NCI-H2196 (cell line): ENCODE measurements at regions not wholly inside any gene's neighbourhood (a gene's known extent, or its start where the extent isn't known, plus 50 kb on each side); places are given as distances from the start of the nearest gene placed in this dataset.

Source experiments
- DNase-seq: peaks from one replicate; lab custom pipeline; 2025; ENCODE audit not compliant: unreplicated experiment; lab: John Stamatoyannopoulos, UW

- DNase-seq: peak; percentile 50
Observed at GRCh38 chr1:29849038-29849750, 612.9 kb downstream of the PTPRU start.

GRCh38 chr1:29845910-29846309 is 609.6 kb downstream of the PTPRU start:
- no peak for DNase-seq

- no peak for DNase-seq
Observed at GRCh38 chr1:29842130-29842529, 605.8 kb downstream of the PTPRU start.

GRCh38 chr1:29839726-29840125 is 603.4 kb downstream of the PTPRU start:
- no peak for DNase-seq

DNA sequence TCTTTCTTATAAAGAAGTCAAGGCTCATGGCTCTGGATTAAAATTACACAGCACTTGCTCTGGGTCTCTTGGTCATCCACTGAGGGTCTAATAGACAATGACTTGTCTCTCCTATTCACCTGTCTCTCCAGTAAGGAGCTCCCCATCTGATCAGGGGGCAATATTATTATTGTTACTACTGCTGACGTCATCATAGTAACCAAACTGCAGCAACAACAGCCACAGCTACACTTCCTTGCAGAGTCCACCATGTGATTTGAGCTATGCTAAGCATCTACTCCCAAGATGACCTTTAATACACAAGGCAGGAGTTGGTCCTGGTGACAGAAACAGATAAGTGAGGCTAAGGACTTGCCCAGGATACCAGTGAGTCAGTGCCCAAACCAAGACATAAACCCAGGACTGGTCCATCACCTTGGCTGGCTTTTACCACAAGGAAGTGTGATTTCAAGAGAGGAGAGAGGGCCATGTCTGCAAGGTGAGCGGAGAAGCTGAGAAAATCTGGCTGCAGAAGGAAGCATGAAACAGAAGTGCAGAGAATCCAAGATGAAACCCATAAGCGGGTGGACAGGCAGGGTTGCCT is 602.5 kb downstream of the PTPRU start:
- DNase-seq: no peak

DNA sequence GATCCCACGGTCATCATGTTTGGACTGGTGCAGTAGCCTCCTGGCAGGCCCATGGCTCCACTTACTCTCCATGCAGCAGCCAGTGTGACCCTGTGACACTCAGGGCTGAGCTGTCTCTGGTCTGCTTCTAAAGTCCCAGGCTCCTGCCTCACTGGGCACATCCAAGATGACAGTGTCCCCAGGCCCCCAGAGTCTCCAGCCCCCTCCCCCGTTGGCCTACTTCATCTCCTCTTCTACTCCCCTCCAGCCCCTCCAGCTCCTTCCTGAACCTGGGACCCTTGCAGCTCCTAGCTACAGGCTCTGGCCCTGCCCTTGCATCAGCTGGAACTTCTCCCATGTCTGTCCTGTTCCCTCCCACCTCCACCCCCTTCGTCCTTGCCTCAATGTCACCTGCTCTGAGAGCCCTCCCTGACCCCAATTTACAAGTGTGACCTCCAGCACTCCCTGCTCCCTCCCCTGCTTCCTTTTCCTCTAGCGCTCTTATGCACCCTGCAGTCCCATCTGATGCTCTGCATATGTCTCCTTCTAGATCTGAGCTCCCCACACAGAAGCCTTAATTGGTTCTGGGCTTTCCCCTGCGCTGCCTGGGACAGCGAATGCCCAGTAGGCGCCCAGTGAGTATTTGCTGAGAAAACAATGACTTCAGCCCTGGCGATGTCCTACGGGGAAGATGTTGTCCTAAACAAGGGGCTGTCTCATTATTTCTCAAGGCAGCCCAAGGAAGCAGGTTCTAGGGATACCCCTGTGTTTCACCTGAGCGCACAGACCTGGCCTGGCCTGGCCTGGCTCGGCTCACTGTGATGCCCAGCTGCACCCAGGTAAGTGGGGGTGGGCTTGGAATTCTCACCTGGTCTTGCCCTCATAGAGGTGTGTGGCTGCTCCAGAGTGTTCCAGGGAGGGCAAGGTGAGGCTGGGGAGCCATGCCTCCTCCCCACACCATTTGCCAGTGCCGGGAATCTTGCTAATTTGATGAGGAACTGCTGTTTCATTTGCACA is 600.6 kb downstream of the PTPRU start:
- DNase-seq: no peak

GRCh38 chr1:29835874-29836273 is 599.6 kb downstream of the PTPRU start:
- no peak for DNase-seq

- no peak for DNase-seq
Observed at GRCh38 chr1:29835406-29835805, 599.1 kb downstream of the PTPRU start.

DNA sequence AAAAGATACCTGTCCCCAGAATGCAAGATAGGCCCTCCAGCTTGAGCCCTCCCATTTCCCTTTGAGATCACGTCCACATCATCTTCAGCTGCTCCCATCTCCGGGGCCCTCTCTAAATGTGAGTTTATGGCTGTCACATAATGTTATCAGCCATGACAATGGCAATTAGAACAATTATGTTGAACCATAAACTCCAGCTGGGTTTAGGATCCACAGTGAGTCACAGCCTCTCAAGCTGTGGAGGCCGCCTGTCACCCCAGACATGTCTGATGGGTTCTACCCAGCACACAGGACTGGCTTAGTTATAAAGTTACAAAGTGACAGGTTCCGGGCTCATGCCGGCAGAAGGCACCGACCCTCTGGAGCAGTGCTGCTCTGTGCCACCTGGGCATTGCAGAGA is 597.3 kb downstream of the PTPRU start:
- DNase-seq: no peak

DNA sequence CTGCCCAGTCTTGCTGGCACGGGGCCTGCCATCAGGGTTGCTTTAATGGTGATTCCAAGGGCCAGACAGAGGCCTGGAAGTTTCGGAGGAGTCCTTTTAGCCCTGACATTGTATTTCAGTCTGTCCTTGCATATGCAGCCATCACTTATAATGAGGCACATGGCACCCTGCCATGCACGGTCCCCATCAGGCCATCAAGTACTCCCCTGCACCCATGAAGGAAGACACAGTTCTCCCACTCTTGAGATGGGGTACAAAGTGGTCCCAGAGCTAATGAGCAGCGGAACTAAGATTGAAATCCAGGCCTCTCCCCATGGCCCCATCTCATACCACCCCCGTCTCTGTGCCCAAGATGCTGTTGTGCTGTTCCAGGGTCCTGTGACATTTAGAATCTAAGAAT is 596.6 kb downstream of the PTPRU start:
- DNase-seq: no peak

DNA sequence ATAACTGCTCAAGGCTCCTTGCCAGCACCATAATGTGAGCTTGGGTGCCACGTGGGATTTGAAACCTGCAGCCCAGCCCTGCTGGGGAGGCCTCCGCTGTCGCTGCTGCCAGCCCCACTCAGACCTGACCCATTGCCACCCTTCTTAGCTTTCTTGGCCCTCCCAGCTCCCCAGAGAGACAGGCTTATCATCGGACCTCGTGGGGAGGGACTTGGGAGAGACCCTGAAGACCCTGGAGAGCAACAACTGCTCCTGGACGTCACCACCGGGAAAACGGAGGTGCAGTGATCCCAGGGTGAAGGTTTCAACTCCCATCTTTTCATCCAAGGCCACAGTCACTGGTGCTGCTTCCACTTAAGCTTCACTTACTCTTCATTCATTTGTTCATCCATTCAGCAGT is 596.1 kb downstream of the PTPRU start:
- no peak for DNase-seq

DNA sequence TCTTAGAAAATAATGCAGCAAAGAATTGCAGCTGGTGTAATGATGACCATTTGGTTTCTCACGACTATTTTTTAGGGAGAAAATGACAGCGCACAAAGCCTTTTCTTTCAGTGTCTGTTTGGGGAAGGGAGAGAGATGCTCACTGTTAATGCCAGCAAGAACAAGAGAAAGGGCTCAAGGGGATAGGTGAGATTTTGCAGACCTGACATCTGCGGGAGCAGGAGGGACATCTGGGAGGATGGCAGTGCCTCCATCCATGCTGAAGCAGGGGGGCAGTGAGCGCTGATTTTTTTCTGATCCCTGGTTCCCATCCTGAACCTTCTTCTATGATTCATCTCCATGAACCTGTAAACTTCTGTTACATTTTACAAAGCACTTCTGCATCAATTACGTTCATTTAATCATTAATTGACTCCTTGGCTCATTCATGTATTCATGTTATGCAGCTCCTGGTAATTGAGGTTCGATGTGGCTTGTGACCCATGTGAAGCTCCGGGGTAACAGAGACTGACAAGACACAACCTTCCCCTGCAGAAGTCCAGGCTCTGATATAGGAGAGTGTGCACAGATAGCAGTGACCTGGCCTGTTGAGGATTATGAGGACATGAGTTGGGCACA is 595.3 kb downstream of the PTPRU start:
- DNase-seq: no peak

DNA sequence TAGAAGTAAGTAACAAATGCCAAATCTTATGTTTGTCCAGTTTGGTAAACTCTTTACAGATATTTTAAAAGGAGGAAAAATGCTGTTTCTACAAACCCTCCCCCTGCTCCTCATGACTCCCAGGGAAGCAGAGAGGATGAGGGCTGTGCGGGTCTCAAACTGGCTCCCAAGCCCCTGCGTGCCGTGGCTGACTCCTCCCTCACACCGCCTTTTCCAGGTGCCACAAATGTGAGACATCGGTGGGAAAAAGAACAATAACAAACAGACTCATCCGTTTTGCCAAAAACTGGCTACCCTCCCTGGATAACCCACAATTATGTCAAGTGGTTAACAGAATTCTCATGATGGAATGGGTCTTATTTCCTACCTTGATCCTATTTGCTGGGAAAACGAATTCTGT is 594.6 kb downstream of the PTPRU start:
- no peak for DNase-seq

GRCh38 chr1:29830383-29830782 is 594.1 kb downstream of the PTPRU start:
- no peak for DNase-seq

- DNase-seq: no peak
Observed at GRCh38 chr1:29829448-29830344, 593.4 kb downstream of the PTPRU start.

DNA sequence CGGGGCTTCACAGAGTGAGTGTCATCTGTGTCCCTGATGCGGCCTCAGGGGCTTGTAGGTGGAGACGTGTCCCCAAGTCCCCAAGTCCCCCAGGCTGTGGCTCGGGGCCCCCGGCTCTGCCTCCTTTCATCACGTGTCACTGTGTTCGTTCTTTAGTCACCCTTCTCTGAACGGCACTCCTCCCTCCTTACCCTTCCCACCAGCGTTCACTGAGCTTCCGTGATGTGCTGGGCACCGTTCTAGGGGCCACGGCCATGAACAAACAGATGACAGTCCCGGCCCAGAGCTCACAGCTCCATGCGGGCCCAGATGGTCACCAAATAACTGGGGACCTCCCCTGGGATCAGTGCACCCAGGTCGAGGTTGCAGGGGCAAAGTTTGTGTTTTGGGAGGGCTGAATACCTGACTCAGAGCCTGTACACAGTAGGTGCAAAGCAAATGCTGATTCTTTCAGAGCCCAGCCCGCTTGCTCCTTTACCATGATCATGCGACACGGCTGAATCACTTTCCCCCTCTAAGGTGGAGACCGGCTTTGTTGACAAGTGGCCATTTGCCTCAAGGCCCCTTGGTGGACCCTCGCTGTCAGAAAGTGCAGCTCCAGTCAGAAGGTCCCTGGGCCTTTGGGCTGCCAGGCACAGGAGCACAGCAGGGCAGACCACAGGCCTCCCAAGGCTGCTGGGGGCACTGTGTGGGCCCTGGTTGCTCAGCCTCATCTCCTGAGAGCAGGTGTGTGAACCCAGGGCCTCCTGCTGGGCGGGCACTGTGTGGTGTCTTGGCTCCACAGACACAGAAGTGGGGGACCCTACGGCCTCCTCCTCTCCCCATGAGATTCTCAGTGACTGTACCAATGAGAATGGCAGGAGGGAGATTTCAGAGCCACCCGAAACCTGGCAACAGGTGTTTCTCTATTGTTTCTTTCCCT is 592.5 kb downstream of the PTPRU start:
- DNase-seq: no peak

- DNase-seq: no peak
Observed at GRCh38 chr1:29827801-29828525, 591.6 kb downstream of the PTPRU start.

DNA sequence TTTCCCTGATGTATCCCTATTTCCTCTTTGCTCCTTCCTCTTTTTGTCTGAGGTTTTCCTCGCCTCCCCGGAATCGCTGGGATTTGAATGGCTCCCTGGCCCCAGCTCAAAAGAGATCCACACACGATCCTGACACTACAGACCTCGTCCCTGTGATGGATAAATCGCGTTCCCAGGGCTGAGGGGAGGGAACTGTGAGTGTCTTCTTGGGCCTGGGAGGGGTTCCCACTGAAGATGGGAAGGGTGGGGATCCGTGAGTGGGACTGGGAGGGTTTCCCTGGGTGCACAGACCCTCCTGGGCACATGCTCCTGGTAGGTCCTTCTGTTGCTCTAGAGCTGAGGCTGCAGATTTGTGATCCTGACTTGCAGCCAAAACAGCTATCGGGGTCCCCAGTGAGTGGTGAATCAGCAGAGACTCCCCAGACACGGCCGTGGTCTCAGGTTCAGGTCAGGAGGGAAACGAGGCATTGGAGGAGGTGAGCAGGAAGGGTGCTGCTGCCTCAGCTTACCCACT is 591.0 kb downstream of the PTPRU start:
- no peak for DNase-seq
